ENCODE measurements at regions not wholly inside any gene's neighbourhood (a gene's known extent, or its start where the extent isn't known, plus 50 kb on each side); places are given as distances from the start of the nearest gene placed in this dataset.

DNA sequence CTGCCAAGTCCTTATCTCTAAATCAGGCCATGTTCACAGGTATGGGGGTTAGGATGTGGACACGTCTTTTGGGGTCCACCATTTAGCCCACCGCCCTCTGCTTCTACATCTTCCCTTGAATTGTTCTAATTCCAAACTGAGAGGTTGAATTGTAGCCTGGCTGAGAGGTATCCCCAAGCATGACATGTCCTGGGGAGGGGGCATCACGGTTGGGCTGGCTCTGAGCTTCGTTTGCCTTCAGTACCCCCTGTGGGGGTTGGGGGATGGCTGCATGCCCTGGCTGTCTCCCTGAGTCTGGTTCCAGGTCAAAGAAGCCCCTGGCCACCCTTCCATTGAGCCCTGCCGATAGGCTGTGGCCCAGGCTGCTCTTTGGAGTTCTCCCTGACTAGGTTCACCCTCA is 204.6 kb downstream of the GLRX3 start:
- Histone ChIP-seq H3K14ac (ENCODE audit: insufficient read depth, low read length) (no peak overlapping the region), H2AFZ (ENCODE audit: low read length) (no peak overlapping the region), H3K9me3 (ENCODE audit: control insufficient read depth, low read depth, low read length) (no peaks in the 10 kb centered on the region), H3K4me2 (ENCODE audit: insufficient read depth, insufficient read length, low read length) (no peak overlapping the region), H2BK20ac (ENCODE audit: low read depth, low read length, poor library complexity, severe bottlenecking) (no peak overlapping the region), H3K4me1 (ENCODE audit: insufficient read depth, low read length) (no peaks in the 10 kb centered on the region), H3T11ph (ENCODE audit: low read length) (no peak overlapping the region), H3K23ac (ENCODE audit: insufficient read length, low read depth, low read length) (no peak overlapping the region), H3K79me2 (ENCODE audit: insufficient read depth, low read length) (no peaks in the 10 kb centered on the region), H3K18ac (ENCODE audit: insufficient read length, low read depth, low read length) (no peak overlapping the region), H4K91ac (ENCODE audit: insufficient read length, low read depth, low read length) (no peak overlapping the region), H3K9ac (ENCODE audit: extremely low read depth, insufficient read length, low read length) (no peak overlapping the region), H2BK15ac (ENCODE audit: low read depth, low read length) (no peak overlapping the region), H4K8ac (replicated peaks; ENCODE audit: insufficient read length, low read depth, low read length) (no peak overlapping the region), H2BK5ac (ENCODE audit: insufficient read length, low read length) (no peak overlapping the region), H3K23me2 (ENCODE audit: insufficient read length, low read depth, low read length, poor library complexity, severe bottlenecking) (no peaks in the 10 kb centered on the region), H4K20me1 (ENCODE audit: control insufficient read depth, insufficient read depth, insufficient read length) (no peaks in the 10 kb centered on the region), H3K56ac (ENCODE audit: insufficient read length, low read depth, low read length) (no peak overlapping the region), H3K4ac (ENCODE audit: low read depth, low read length) (no peak overlapping the region), H3K27me3 (ENCODE audit: insufficient read depth, low read length) (no peaks in the 10 kb centered on the region), H2AK5ac (ENCODE audit: insufficient read length, low read length) (no peak overlapping the region), H4K5ac (ENCODE audit: insufficient read length, low read depth, low read length) (no peak overlapping the region), H3K27ac (ENCODE audit: insufficient read length, low read depth, low read length) (no peak overlapping the region), H2BK120ac (ENCODE audit: low read depth, low read length, poor library complexity, severe bottlenecking) (no peak overlapping the region), H3K79me1 (ENCODE audit: insufficient read depth, low read depth, low read length, poor library complexity, severe bottlenecking) (no peaks in the 10 kb centered on the region), H2BK12ac (ENCODE audit: insufficient read length, low read depth, low read length) (no peak overlapping the region)
- H3K4me3 Mint-ChIP-seq = no peak overlapping the region
- no peaks in the 10 kb centered on the region for H3K36me3 Mint-ChIP-seq (ENCODE audit: insufficient read depth in 1 of 3, low read depth in 3 of 3)
- DNase-seq = no peak
- H3K4me1 Mint-ChIP-seq = peaks cover 2 to 4% of the 10 kb centered on the region in 2 experiments; a peak in 1 of 4 replicates
- peak overlapping the region in 2 of 3 experiments; percentile 39 to 90; a peak in 3 of 7 replicates for H3K27ac Mint-ChIP-seq
- H3K27me3 Mint-ChIP-seq (ENCODE audit: low read depth) = peaks cover 13% of the 10 kb centered on the region
- peaks cover 0 to 3% of the 10 kb centered on the region in 2 experiments; a peak in 1 of 5 replicates for H3K9me3 Mint-ChIP-seq
- no CpG with 5 or more reads among the region's 5 CpGs for WGBS (ENCODE audit: extremely low coverage, insufficient read length, low lambda C conversion rate)
- TF ChIP-seq, protein P1, sequence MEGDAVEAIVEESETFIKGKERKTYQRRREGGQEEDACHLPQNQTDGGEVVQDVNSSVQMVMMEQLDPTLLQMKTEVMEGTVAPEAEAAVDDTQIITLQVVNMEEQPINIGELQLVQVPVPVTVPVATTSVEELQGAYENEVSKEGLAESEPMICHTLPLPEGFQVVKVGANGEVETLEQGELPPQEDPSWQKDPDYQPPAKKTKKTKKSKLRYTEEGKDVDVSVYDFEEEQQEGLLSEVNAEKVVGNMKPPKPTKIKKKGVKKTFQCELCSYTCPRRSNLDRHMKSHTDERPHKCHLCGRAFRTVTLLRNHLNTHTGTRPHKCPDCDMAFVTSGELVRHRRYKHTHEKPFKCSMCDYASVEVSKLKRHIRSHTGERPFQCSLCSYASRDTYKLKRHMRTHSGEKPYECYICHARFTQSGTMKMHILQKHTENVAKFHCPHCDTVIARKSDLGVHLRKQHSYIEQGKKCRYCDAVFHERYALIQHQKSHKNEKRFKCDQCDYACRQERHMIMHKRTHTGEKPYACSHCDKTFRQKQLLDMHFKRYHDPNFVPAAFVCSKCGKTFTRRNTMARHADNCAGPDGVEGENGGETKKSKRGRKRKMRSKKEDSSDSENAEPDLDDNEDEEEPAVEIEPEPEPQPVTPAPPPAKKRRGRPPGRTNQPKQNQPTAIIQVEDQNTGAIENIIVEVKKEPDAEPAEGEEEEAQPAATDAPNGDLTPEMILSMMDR (conservative IDR thresholded peaks at IDR 0.05) = no peak

All from H9 (cell line).